AG04450 (cell line): ENCODE measurements at regions not wholly inside any gene's neighbourhood (a gene's known extent, or its start where the extent isn't known, plus 50 kb on each side); places are given as distances from the start of the nearest gene placed in this dataset.

Source experiments
- CTCF ChIA-PET: fragments of 300-600, 350-600 bp; formaldehyde crosslinking; extraction: SDS; loops from one replicate; lab custom pipeline; 2022; ENCODE audit warnings: antibody characterized with exemption, inconsistent platforms; lab: Charles Lee
- POLR2A ChIA-PET: fragments of 350-600 bp; formaldehyde crosslinking; extraction: SDS; loops from one replicate; lab custom pipeline; 2021; ENCODE audit warnings: antibody characterized with exemption, inconsistent platforms; lab: Yijun Ruan, JAX
- DNase-seq: peaks from one replicate; pipeline ENCODE4 v3.0.0-alpha.2; 2011; ENCODE audit warnings: low read depth, low spot score
- H3K27ac ChIP-seq: one replicate; pipeline ENCODE4 v1.5.1; 2012; ENCODE audit warnings: low read depth, low read length, control low read depth
- H3K27me3 ChIP-seq: one replicate; pipeline ENCODE4 v1.6.0; 2012; ENCODE audit warnings: low read length; ENCODE audit not compliant: control insufficient read depth, insufficient read depth
- H3K4me3 ChIP-seq: 2 replicates; pipeline ENCODE4 v1.5.1; 2011; ENCODE audit warnings: mild to moderate bottlenecking, low read depth, low read length, control low read depth
- H3K9me3 ChIP-seq: 2 replicates; pipeline ENCODE4 v1.5.1; 2012; ENCODE audit warnings: low read length; ENCODE audit not compliant: control insufficient read depth, insufficient read depth
- CTCF ChIP-seq: IDR thresholded peaks from 2 replicates; pipeline ENCODE4 v1.5.1; 2011; ENCODE audit warnings: low read depth, low read length, control low read depth, inconsistent platforms

GRCh38 chr6:105775095-105775494 is 311.0 kb upstream of the PRDM1 start:
- Histone ChIP-seq H3K4me3 (no peak overlapping the region), H3K27me3 (no peaks in the 10 kb centered on the region), H3K9me3 (no peaks in the 10 kb centered on the region), H3K27ac (no peak overlapping the region)
- no peak for TF ChIP-seq CTCF
- CTCF ChIA-PET = interaction anchor here (0.7 kb wide), 1 partner anchor 168 kb away, joined by 3 read pairs; no protein-coding TSS in a partner anchor
- POLR2A ChIA-PET = no interaction called here
- no peak for DNase-seq

DNA sequence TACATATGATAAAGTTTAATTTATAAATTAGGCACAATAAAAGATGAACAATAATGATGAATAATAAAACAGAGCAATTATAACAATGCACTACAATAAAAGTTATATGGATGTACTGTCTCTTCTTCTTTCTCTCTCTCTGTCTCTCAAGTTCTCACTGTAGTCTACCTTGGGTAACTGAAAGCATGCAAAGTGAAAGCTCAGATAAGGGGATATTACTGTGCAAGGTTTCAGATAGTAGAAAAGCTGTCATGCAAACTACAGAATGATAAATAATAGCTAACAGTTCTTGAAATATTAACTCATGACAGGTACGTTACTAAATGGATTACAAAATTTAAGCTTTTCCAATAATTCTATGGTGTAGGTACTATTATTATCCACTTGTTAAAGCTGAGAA is 311.9 kb upstream of the PRDM1 start:
- TF ChIP-seq CTCF = no peak
- CTCF ChIA-PET = interaction anchor here (0.7 kb wide), 1 partner anchor 167 kb away, joined by 3 read pairs; no protein-coding TSS in a partner anchor
- no peak for DNase-seq
- Histone ChIP-seq H3K27me3 (no peaks in the 10 kb centered on the region), H3K9me3 (no peaks in the 10 kb centered on the region), H3K27ac (no peak overlapping the region), H3K4me3 (no peak overlapping the region)
- POLR2A ChIA-PET = no interaction called here

GRCh38 chr6:105771313-105771970 is 314.7 kb upstream of the PRDM1 start:
- ChIA-PET POLR2A (no interaction called here), CTCF (no interaction called here)
- Histone ChIP-seq H3K27ac (no peak overlapping the region), H3K4me3 (no peak overlapping the region), H3K9me3 (no peaks in the 10 kb centered on the region), H3K27me3 (no peaks in the 10 kb centered on the region)
- no peak for TF ChIP-seq CTCF
- DNase-seq = no peak

- H3K27ac ChIP-seq = no peak overlapping the region
- no peak overlapping the region for H3K4me3 ChIP-seq
- CTCF ChIA-PET = no interaction called here
- POLR2A ChIA-PET = no interaction called here
- no peaks in the 10 kb centered on the region for H3K27me3 ChIP-seq
- no peaks in the 10 kb centered on the region for H3K9me3 ChIP-seq
- no peak for DNase-seq
- no peak for TF ChIP-seq CTCF
These were observed 316.1 kb upstream of the PRDM1 start for GRCh38 chr6:105769987-105770386.

- Histone ChIP-seq H3K9me3 (no peaks in the 10 kb centered on the region), H3K27ac (no peak overlapping the region), H3K27me3 (no peaks in the 10 kb centered on the region), H3K4me3 (no peak overlapping the region)
- ChIA-PET CTCF (no interaction called here), POLR2A (no interaction called here)
- DNase-seq = no peak
- TF ChIP-seq CTCF = no peak
These were observed 316.9 kb upstream of the PRDM1 start for GRCh38 chr6:105769197-105769596.
